ENCODE measurements at regions not wholly inside any gene's neighbourhood (a gene's known extent, or its start where the extent isn't known, plus 50 kb on each side); places are given as distances from the start of the nearest gene placed in this dataset.

- Histone ChIP-seq H3K9me3 (no peaks in the 10 kb centered on the region), H3K36me3 (no peaks in the 10 kb centered on the region), H3K4me3 (replicated peaks in 1 of 3) (no peak overlapping the region), H3K27ac (no peak overlapping the region), H3K4me1 (no peaks in the 10 kb centered on the region), H3K27me3 (no peaks in the 10 kb centered on the region)
- TF ChIP-seq POLR2A (IDR thresholded peaks at IDR 0.05) = no peak
- intact Hi-C loops (cut with DNase I) = no loop called here
- DNase-seq = no peak
These were observed 326.2 kb downstream of the TUSC7 start for GRCh38 chr3:117035745-117036144.

- Histone ChIP-seq H3K27ac (no peak overlapping the region), H3K4me1 (no peaks in the 10 kb centered on the region), H3K4me3 (replicated peaks in 1 of 3) (no peak overlapping the region), H3K36me3 (no peaks in the 10 kb centered on the region), H3K27me3 (no peaks in the 10 kb centered on the region), H3K9me3 (no peaks in the 10 kb centered on the region)
- peak in 1 of 2 donors; percentile 17 for DNase-seq
- intact Hi-C loops (cut with DNase I) = no loop called here
- 25 to 28% methylated on average over 4 of the region's 4 CpGs for WGBS, 2 donors
- TF ChIP-seq POLR2A (IDR thresholded peaks at IDR 0.05) (no peak), CTCF (IDR thresholded peaks at IDR 0.05) (no peak)
These were observed 326.8 kb downstream of the TUSC7 start for GRCh38 chr3:117036259-117036799.

GRCh38 chr3:117045143-117045542, 335.6 kb downstream of the TUSC7 start:
- Histone ChIP-seq H3K27ac (no peak overlapping the region), H3K9me3 (no peaks in the 10 kb centered on the region), H3K27me3 (no peaks in the 10 kb centered on the region), H3K36me3 (no peaks in the 10 kb centered on the region), H3K4me3 (replicated peaks in 1 of 3) (no peak overlapping the region), H3K4me1 (no peaks in the 10 kb centered on the region)
- no peak for DNase-seq
- no peak for TF ChIP-seq POLR2A (IDR thresholded peaks at IDR 0.05)
- TF ChIP-seq CTCF (IDR thresholded peaks at IDR 0.05) = no peak
- intact Hi-C loops (cut with DNase I) = no loop called here
- 0% methylated on average over 1 of the region's 1 CpG for WGBS, 2 donors

GRCh38 chr3:117047951-117048705, 338.5 kb downstream of the TUSC7 start:
- intact Hi-C loops (cut with DNase I) = no loop called here
- TF ChIP-seq CTCF (IDR thresholded peaks at IDR 0.05) = no peak
- no peak for DNase-seq

GRCh38 chr3:117052395-117052794, 342.8 kb downstream of the TUSC7 start:
- Histone ChIP-seq H3K4me1 (no peaks in the 10 kb centered on the region), H3K27ac (no peak overlapping the region), H3K4me3 (replicated peaks in 1 of 3) (no peak overlapping the region), H3K9me3 (no peaks in the 10 kb centered on the region), H3K36me3 (no peaks in the 10 kb centered on the region), H3K27me3 (no peaks in the 10 kb centered on the region)
- DNase-seq = no peak
- no peak for TF ChIP-seq POLR2A (IDR thresholded peaks at IDR 0.05)
- TF ChIP-seq CTCF (IDR thresholded peaks at IDR 0.05) = no peak
- intact Hi-C loops (cut with DNase I) = no loop called here
- 73 to 81% methylated on average over 5 of the region's 5 CpGs for WGBS, 2 donors

More at GRCh38 chr3:117047951-117048705, 338.5 kb downstream of the TUSC7 start:
- H3K4me3 ChIP-seq (replicated peaks in 1 of 3) = no peak overlapping the region
- no peaks in the 10 kb centered on the region for H3K9me3 ChIP-seq
- no peak overlapping the region for H3K27ac ChIP-seq
- no peaks in the 10 kb centered on the region for H3K36me3 ChIP-seq
- no peaks in the 10 kb centered on the region for H3K4me1 ChIP-seq
- H3K27me3 ChIP-seq = no peaks in the 10 kb centered on the region

All from thyroid gland (tissue), 4 donors.